ENCODE measurements at regions not wholly inside any gene's neighbourhood (a gene's known extent, or its start where the extent isn't known, plus 50 kb on each side); places are given as distances from the start of the nearest gene placed in this dataset.
"Not testable (repeated sequence)": the region's sequence is repeated elsewhere in the genome, so short reads cannot be mapped to it uniquely, and the experiment has no call there.

DNA sequence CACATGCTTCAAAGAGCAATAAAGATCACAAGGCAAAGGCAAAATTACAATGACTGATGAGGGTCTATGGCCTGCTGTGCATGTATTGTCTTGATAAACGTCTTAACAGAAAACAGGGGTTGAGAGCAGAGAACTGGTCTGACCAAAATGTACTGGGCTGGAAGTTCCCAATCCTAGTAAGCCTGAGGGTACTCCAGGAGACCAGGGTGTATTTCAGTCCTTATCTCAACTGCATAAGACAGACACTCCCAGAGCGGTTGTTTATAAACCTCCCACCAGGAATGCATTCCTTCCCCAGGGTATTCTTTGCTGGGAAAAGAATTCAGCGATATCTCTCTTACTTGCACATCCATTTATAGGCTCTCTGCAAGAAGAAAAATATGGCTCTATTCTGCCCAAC is 521.8 kb upstream of the GNPDA2 start:
- not testable (repeated sequence) for DNase-seq (ENCODE audit: low spot score)

- no peak for DNase-seq (ENCODE audit: low spot score)
Measured at GRCh38 chr4:45241976-45242375, 515.6 kb upstream of the GNPDA2 start.

DNA sequence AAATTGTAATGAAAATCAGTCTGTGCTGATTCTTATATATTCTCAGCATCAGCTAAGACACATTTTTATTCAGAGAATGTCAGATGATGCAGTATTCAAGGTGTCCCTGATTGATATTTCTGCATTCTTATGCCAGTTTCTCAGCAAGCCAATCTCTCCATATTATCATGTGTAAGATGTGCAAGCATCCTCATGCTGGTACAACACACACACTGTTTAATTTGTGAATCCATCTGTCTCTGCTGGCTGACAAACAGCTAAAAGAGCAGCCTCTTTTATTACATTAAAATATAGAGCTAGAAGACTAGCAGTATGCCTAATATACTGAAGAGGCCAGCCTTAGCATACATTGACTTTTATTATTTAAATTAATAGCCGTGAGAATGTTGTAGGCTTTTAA is 502.9 kb upstream of the GNPDA2 start:
- no peak for DNase-seq (ENCODE audit: low spot score)

DNA sequence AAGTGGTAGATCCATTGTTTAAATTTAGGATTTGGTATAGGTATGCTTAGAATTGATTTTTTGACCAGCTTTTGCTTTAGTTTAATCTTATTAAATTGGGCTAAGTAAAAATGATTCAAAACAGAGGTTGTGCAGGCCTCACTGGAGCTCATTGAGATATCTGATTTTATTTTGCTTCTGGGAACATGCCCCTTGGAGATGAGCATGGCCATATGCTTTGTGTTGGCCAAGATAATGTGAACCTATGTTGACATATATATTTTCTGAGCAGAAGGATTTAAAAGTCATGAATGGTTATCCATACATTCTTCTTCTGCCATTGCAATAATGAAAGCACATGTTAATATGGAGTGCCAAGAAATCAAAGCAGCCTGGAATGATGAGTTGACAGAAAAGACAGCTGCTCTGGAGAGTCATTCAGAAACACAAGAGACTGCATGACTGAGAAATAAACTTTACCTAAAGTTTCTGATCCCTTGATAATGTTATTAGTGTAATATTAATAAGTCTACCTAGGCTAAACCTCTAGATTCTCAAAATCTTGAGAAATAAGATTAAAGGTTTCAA is 489.7 kb upstream of the GNPDA2 start:
- no peak for DNase-seq (ENCODE audit: low spot score)

GRCh38 chr4:45208476-45208875 is 482.1 kb upstream of the GNPDA2 start:
- DNase-seq (ENCODE audit: low spot score), result not testable (repeated sequence)

- not testable (repeated sequence) for DNase-seq (ENCODE audit: low spot score)
Measured at GRCh38 chr4:45207864-45208331, 481.5 kb upstream of the GNPDA2 start.

GRCh38 chr4:45207241-45207863 is 481.0 kb upstream of the GNPDA2 start:
- DNase-seq (ENCODE audit: low spot score), result not testable (repeated sequence)

DNA sequence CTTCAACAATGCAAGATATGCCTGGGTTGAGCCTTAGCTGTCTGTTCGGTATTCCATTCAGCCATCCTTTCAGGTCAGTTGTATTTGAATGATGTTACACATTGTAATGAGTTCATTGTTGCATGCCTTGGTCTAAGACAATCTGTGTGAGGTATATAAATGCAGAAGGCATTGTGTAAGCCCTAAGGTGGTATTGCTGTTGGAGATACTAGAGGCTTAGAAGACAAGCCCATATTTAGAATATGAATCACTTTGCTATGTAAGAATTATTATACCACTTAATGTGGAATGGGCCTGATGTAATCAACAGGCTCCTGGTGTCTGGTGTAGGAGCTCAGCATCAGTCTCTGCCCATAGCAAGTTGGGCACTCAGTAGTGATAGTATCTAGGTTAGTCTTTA is 473.4 kb upstream of the GNPDA2 start:
- no peak for DNase-seq (ENCODE audit: low spot score)

- peak; percentile 64 for DNase-seq (ENCODE audit: low spot score)
Measured at GRCh38 chr4:45188501-45188900, 462.1 kb upstream of the GNPDA2 start.

GRCh38 chr4:45186249-45186648 is 459.9 kb upstream of the GNPDA2 start:
- no peak for DNase-seq (ENCODE audit: low spot score)

GRCh38 chr4:45183905-45184304 is 457.5 kb upstream of the GNPDA2 start:
- DNase-seq (ENCODE audit: low spot score), result no peak

GRCh38 chr4:45172636-45173035 is 446.3 kb upstream of the GNPDA2 start:
- DNase-seq (ENCODE audit: low spot score), result no peak

DNA sequence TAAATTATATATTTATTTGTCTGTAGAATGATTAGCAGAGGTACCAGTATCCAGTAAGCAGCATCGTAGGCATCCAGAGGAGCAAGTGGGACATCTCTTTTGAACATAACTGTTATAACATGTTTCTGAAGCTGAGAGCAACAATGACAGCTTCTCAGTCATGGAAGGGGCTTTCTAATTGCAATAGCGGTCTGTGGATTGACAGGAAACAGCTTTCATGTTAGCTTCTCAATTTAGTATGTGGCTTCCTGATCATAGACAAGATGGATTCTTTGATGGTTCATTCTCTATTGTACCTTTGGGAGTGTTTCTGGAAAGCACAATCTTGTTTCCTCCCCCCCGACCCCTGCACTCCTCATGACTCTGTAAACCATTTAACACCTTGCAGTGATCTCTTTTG is 434.6 kb upstream of the GNPDA2 start:
- DNase-seq (ENCODE audit: low spot score), result no peak

GRCh38 chr4:45155081-45155777 is 428.9 kb upstream of the GNPDA2 start:
- DNase-seq (ENCODE audit: low spot score), result peak; percentile 37

DNA sequence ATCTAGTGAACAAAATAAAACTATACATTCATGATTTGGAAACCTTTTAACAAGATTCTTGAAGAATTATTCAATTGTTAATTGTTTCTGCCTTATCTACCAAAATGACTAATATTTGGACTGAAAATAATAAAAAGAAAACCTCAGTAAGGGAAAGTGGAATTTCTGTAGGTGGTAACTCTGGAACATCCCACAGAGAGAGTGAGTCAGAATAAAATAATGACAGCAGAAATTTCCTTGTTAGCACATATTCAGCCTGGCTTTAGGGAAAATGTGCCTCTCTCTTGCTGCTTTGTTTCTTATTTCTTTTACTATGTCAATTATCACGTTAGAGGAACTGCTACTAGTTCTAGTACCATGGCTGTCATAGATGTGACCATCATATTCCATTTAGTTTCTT is 421.5 kb upstream of the GNPDA2 start:
- no peak for DNase-seq (ENCODE audit: low spot score)

DNA sequence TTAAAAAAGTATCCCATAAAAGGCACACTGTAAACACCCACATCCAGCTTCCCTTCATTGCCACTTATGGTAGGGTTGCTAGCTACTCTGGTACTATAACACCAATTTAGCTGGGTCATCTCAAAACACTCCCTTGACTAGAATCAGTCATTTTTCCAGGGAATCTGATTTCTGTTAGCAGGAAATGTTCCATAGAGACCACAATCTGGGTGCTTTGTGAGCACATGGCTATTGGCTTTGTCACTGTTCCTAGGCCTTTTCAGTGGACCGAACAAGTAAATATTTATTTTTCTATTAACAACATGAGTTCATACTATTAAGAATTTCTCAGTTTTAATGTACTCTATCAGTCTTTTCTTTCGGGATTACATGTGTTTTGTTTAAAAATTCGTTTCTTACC is 404.7 kb upstream of the GNPDA2 start:
- no peak for DNase-seq (ENCODE audit: low spot score)

GRCh38 chr4:45122406-45122805 is 396.1 kb upstream of the GNPDA2 start:
- DNase-seq (ENCODE audit: low spot score), result no peak

GRCh38 chr4:45121426-45121975 is 395.1 kb upstream of the GNPDA2 start:
- no peak for DNase-seq (ENCODE audit: low spot score)

- DNase-seq (ENCODE audit: low spot score), result no peak
Measured at GRCh38 chr4:45120163-45120562, 393.8 kb upstream of the GNPDA2 start.

DNA sequence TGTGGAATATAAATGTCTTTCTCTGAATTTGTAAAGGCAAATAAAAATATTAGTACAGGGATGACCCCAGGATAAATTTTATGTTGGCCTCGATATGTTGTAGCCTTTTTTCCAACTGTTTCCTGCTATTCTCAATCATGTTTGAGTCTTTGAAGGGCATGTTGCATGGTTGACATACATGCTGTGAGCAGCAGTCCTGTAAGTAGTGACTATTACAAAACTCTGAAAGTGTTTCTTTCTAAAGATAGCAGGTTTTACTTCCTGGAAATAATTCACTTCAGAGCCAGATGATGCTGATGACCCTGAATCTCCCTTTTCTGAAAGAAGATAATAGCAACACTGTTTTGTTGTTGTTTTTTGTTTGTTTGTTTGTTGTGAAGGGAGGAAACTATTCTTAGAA is 393.0 kb upstream of the GNPDA2 start:
- DNase-seq (ENCODE audit: low spot score), result no peak

DNA sequence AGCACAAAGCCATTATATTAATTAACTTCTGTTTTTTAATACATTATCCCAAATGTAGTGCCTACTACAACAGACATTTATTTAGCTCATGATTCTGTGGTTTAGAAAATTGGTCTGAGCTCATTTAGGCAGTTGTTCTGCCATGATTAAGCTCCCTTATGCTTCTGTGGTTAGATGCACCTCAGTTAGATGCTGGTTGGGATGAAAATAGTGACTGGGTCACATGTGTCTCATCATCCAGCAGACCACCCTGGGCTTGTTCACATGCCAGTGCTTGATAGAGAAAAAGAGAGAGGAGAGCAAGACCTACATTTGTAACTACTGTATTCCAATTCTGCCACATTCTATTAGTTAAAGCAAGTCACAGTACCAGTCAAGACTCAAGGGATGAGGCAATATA is 376.4 kb upstream of the GNPDA2 start:
- no peak for DNase-seq (ENCODE audit: low spot score)

GRCh38 chr4:45100956-45101818 is 374.8 kb upstream of the GNPDA2 start:
- DNase-seq (ENCODE audit: low spot score), result no peak

Measured in umbilical cord (tissue), 1 donor.